CD4-positive, alpha-beta T cell (primary cell): ENCODE measurements at regions not wholly inside any gene's neighbourhood (a gene's known extent, or its start where the extent isn't known, plus 50 kb on each side); places are given as distances from the start of the nearest gene placed in this dataset.

Experiments
- ATAC-seq: fragments of 200-7000 bp; cut with Tn5 transposase; one replicate; pipeline ENCODE4 v1.10.0; 2022; ENCODE audit warnings: mild to moderate bottlenecking; ENCODE audit not compliant: poor library complexity
- CTCF ChIA-PET: fragments of 350-600 bp; sonication (Branson Sonifier 250); formaldehyde crosslinking; loops from one replicate; lab custom pipeline; 2021; ENCODE audit warnings: antibody characterized with exemption, inconsistent platforms; lab: Charles Lee
- POLR2A ChIA-PET: fragments of 350-600 bp; sonication (Branson Sonifier 250); formaldehyde crosslinking; loops from one replicate; lab custom pipeline; 2021; ENCODE audit warnings: antibody characterized with exemption, inconsistent platforms; lab: Charles Lee
- DNase-seq, 14 experiments: peaks; one replicate each; pipeline ENCODE4 v3.0.0-alpha.2; 2013 to 2020; ENCODE audit warnings: mixed read lengths in 2 of 14
- H3K27ac ChIP-seq, 2 donors: one replicate each; pipeline versions ENCODE4 v1.5.1 to v1.7.0; 2013; ENCODE audit warnings: low read length in 2 of 2, low read depth in 1 of 2, mild to moderate bottlenecking in 1 of 2
- H3K27me3 ChIP-seq, 2 experiments: 1 replicate in 1 of 2; 2 replicates in 1 of 2; pipeline versions ENCODE4 v1.6.1 to v1.7.0; 2013; ENCODE audit warnings: low read length in 2 of 2, control low read depth in 1 of 2, mild to moderate bottlenecking in 1 of 2, moderate library complexity in 1 of 2; ENCODE audit not compliant: insufficient read depth in 2 of 2, control insufficient read depth in 1 of 2
- H3K36me3 ChIP-seq: one replicate; pipeline ENCODE4 v1.6.1; 2013; ENCODE audit warnings: low read length, control low read depth; ENCODE audit not compliant: insufficient read depth
- H3K4me1 ChIP-seq: one replicate; pipeline ENCODE4 v1.6.1; 2013; ENCODE audit warnings: low read length, control low read depth; ENCODE audit not compliant: insufficient read depth
- H3K4me3 ChIP-seq: one replicate; pipeline ENCODE4 v1.5.1; 2013; ENCODE audit warnings: mild to moderate bottlenecking, low read length, moderate library complexity
- H3K9me3 ChIP-seq, 2 experiments: 1 replicate in 1 of 2; 2 replicates in 1 of 2; pipeline versions ENCODE4 v1.6.1 to v1.7.0; 2013; ENCODE audit warnings: low read length in 2 of 2, mild to moderate bottlenecking in 2 of 2, control low read depth in 1 of 2, moderate library complexity in 1 of 2; ENCODE audit not compliant: control insufficient read depth in 1 of 2, insufficient read depth in 1 of 2
- H3K27ac Mint-ChIP-seq: one replicate; pipeline ENCODE4 v1.8.0; 2020; ENCODE audit warnings: mixed read lengths
- H3K27me3 Mint-ChIP-seq: one replicate; pipeline ENCODE4 v1.8.0; 2021; ENCODE audit warnings: mixed read lengths
- H3K36me3 Mint-ChIP-seq: one replicate; pipeline ENCODE4 v1.8.0; 2021; ENCODE audit warnings: low read depth, mixed read lengths
- H3K4me1 Mint-ChIP-seq: one replicate; pipeline ENCODE4 v1.8.0; 2021; ENCODE audit warnings: low read depth, mixed read lengths
- H3K4me3 Mint-ChIP-seq: one replicate; pipeline ENCODE4 v1.8.0; 2020; ENCODE audit warnings: mild to moderate bottlenecking, mixed read lengths
- H3K9me3 Mint-ChIP-seq: one replicate; pipeline ENCODE4 v1.8.0; 2020; ENCODE audit warnings: mixed read lengths
- CTCF ChIP-seq: fragments of 200-600 bp; IDR thresholded peaks from one replicate; pipeline ENCODE4 v1.8.0; 2022; ENCODE audit warnings: antibody characterized with exemption, mild to moderate bottlenecking
- intact Hi-C, 2 experiments: fragments of 100-400 bp; cut with DNase I in 1 of 2; cut with micrococcal nuclease in 1 of 2; formaldehyde crosslinking; loops; one replicate each; pipeline versions ENCODE4 v1.15.1 to v1.9.0; 2023 to 2025; cut with DNase I, micrococcal nuclease

GRCh38 chr21:41576013-41576615 is 68.2 kb upstream of the TMPRSS2 start:
- DNase-seq (no peak), ATAC-seq (no peak)
- CTCF ChIA-PET, result no interaction called here
- Histone ChIP-seq H3K4me1 (no peaks in the 10 kb centered on the region), H3K36me3 (no peaks in the 10 kb centered on the region), H3K4me3 (no peak overlapping the region), H3K9me3 (peaks cover 5 to 27% of the 10 kb centered on the region in 2 experiments), H3K27ac (no peak overlapping the region), H3K27me3 (no peaks in the 10 kb centered on the region)
- intact Hi-C loops, result no loop called here
- Mint-ChIP-seq H3K27me3 (peaks cover 11% of the 10 kb centered on the region), H3K36me3 (no peaks in the 10 kb centered on the region), H3K4me1 (no peaks in the 10 kb centered on the region), H3K27ac (no peak overlapping the region), H3K9me3 (peaks cover 14% of the 10 kb centered on the region), H3K4me3 (no peak overlapping the region)
- no peak for TF ChIP-seq CTCF
- POLR2A ChIA-PET, result no interaction called here

- Mint-ChIP-seq H3K4me3 (no peak overlapping the region), H3K9me3 (peaks cover 16% of the 10 kb centered on the region), H3K4me1 (no peaks in the 10 kb centered on the region), H3K27ac (no peak overlapping the region), H3K36me3 (no peaks in the 10 kb centered on the region), H3K27me3 (peaks cover 15% of the 10 kb centered on the region)
- DNase-seq (no peak), ATAC-seq (no peak)
- Histone ChIP-seq H3K27me3 (no peaks in the 10 kb centered on the region), H3K27ac (no peak overlapping the region), H3K4me1 (no peaks in the 10 kb centered on the region), H3K9me3 (peaks cover 5 to 27% of the 10 kb centered on the region in 2 experiments), H3K36me3 (no peaks in the 10 kb centered on the region), H3K4me3 (no peak overlapping the region)
- CTCF ChIA-PET, result no interaction called here
- TF ChIP-seq CTCF, result no peak
- POLR2A ChIA-PET, result no interaction called here
- intact Hi-C loops, result no loop called here
These were observed 66.1 kb upstream of the TMPRSS2 start for GRCh38 chr21:41573902-41574690.

- CTCF ChIA-PET, result no interaction called here
- peaks cover 27% of the 10 kb centered on the region for H3K27me3 Mint-ChIP-seq
These were observed 64.1 kb upstream of the TMPRSS2 start for GRCh38 chr21:41571938-41572510.

More at GRCh38 chr21:41571938-41572510, 64.1 kb upstream of the TMPRSS2 start:
- Mint-ChIP-seq H3K27ac (no peak overlapping the region), H3K4me1 (no peaks in the 10 kb centered on the region), H3K4me3 (no peak overlapping the region), H3K9me3 (peaks cover 8% of the 10 kb centered on the region), H3K36me3 (no peaks in the 10 kb centered on the region)
- H3K27ac ChIP-seq, result no peak overlapping the region
- peaks cover 0 to under 1% of the 10 kb centered on the region in 2 experiments for H3K27me3 ChIP-seq
- H3K4me1 ChIP-seq, result no peaks in the 10 kb centered on the region
- H3K36me3 ChIP-seq, result no peaks in the 10 kb centered on the region
- intact Hi-C loops, result no loop called here
- peaks cover 5 to 10% of the 10 kb centered on the region in 2 experiments for H3K9me3 ChIP-seq
- ATAC-seq, result no peak
- no peak for DNase-seq
- no peak for TF ChIP-seq CTCF
- POLR2A ChIA-PET, result no interaction called here
- H3K4me3 ChIP-seq, result no peak overlapping the region
